Neural cell (in vitro differentiated cells): ENCODE measurements at regions not wholly inside any gene's neighbourhood (a gene's known extent, or its start where the extent isn't known, plus 50 kb on each side); places are given as distances from the start of the nearest gene placed in this dataset.

Experiments
- H2AFZ ChIP-seq: fragments of 200-600, 300-800 bp; sonication (generic), shearing (Covaris generic); 2 replicates; pipeline ENCODE4 v1.6.0; 2014; ENCODE audit warnings: low read depth, mild to moderate bottlenecking, antibody characterized with exemption, low read length, moderate library complexity
- H3F3A ChIP-seq: fragments of 200-600 bp; shearing (Covaris generic); 2 replicates; pipeline ENCODE4 v1.6.1; 2016; ENCODE audit warnings: mild to moderate bottlenecking, moderate library complexity, mixed read lengths, antibody characterized with exemption, low read length; ENCODE audit not compliant: insufficient read depth, poor library complexity, severe bottlenecking
- H3K27ac ChIP-seq: fragments of 200-600, 300-800 bp; sonication (generic), shearing (Covaris generic); 2 replicates; pipeline ENCODE4 v1.5.1; 2014; ENCODE audit warnings: mild to moderate bottlenecking, low read length, moderate library complexity
- H3K27me3 ChIP-seq: fragments of 300-800, 200-600 bp; sonication (generic), shearing (Covaris generic); 2 replicates; pipeline ENCODE4 v1.6.0; 2014; ENCODE audit warnings: mild to moderate bottlenecking, low read depth, low read length, moderate library complexity; ENCODE audit not compliant: insufficient read depth
- H3K36me3 ChIP-seq: fragments of 300-800, 200-600 bp; sonication (generic), shearing (Covaris generic); 2 replicates; pipeline ENCODE4 v1.5.1; 2014; ENCODE audit warnings: mild to moderate bottlenecking, antibody characterized with exemption, low read length, moderate library complexity; ENCODE audit not compliant: insufficient read depth
- H3K4me2 ChIP-seq: fragments of 300-800, 200-600 bp; sonication (generic), shearing (Covaris generic); 2 replicates; pipeline ENCODE4 v1.6.0; 2014; ENCODE audit warnings: mild to moderate bottlenecking, low read length
- H3K4me3 ChIP-seq: fragments of 300-800, 200-600 bp; sonication (generic), shearing (Covaris generic); 2 replicates; pipeline ENCODE4 v1.5.1; 2014; ENCODE audit warnings: mild to moderate bottlenecking, low read length, moderate library complexity
- H3K79me2 ChIP-seq: fragments of 200-600 bp; shearing (Covaris generic); replicated peaks from 2 replicates; pipeline ENCODE4 v1.6.0; 2014; ENCODE audit warnings: mild to moderate bottlenecking, low read length, moderate library complexity; ENCODE audit not compliant: insufficient read depth
- H3K9ac ChIP-seq: fragments of 300-800, 200-600 bp; sonication (generic), shearing (Covaris generic); 2 replicates; pipeline ENCODE4 v1.6.1; 2016; ENCODE audit warnings: mild to moderate bottlenecking, low read length, mixed read lengths
- H3K9me2 ChIP-seq: fragments of 200-600 bp; shearing (Covaris generic); 2 replicates; pipeline ENCODE4 v1.6.1; 2016; ENCODE audit warnings: mild to moderate bottlenecking, low read length, mixed read lengths; ENCODE audit not compliant: insufficient read depth
- H3K9me3 ChIP-seq: fragments of 200-600, 300-800 bp; sonication (generic), shearing (Covaris generic); 2 replicates; pipeline ENCODE4 v1.6.1; 2016; ENCODE audit warnings: mild to moderate bottlenecking, mixed run types, low read length, moderate library complexity, mixed read lengths
- H4K20me1 ChIP-seq: fragments of 200-600 bp; shearing (Covaris generic); 2 replicates; pipeline ENCODE4 v1.6.1; 2016; ENCODE audit warnings: mild to moderate bottlenecking, mixed run types; ENCODE audit not compliant: insufficient read depth
- CTCF ChIP-seq: fragments of 450-650 bp; IDR thresholded peaks from 2 replicates; pipeline ENCODE4 v1.5.1; 2014; ENCODE audit warnings: antibody characterized with exemption, mild to moderate bottlenecking, moderate library complexity; ENCODE audit not compliant: poor library complexity, severe bottlenecking
- EP300 ChIP-seq: fragments of 450-650 bp; conservative IDR thresholded peaks from 2 replicates; pipeline ENCODE4 v1.6.1; 2014; ENCODE audit warnings: antibody characterized with exemption, mild to moderate bottlenecking, moderate library complexity; ENCODE audit not compliant: poor library complexity, severe bottlenecking
- EZH2 ChIP-seq: fragments of 200-600, 300-800 bp; shearing (Covaris generic), sonication (generic); IDR thresholded peaks from 2 replicates; pipeline ENCODE4 v1.6.1; 2014; ENCODE audit warnings: antibody characterized with exemption, low read length, borderline replicate concordance, mild to moderate bottlenecking; ENCODE audit not compliant: insufficient read depth, poor library complexity, severe bottlenecking
- MXI1 ChIP-seq: fragments of 450-650 bp; conservative IDR thresholded peaks from 2 replicates; pipeline ENCODE4 v1.6.1; 2014; ENCODE audit warnings: antibody characterized with exemption, mild to moderate bottlenecking; ENCODE audit not compliant: poor library complexity, severe bottlenecking
- POLR2AphosphoS5 ChIP-seq: IDR thresholded peaks from 2 replicates; pipeline ENCODE4 v1.6.1; 2012
- RAD21 ChIP-seq: fragments of 450-650 bp; conservative IDR thresholded peaks from 2 replicates; pipeline ENCODE4 v1.6.1; 2014; ENCODE audit warnings: antibody characterized with exemption, mild to moderate bottlenecking, moderate library complexity
- REST ChIP-seq: IDR thresholded peaks from 2 replicates; pipeline ENCODE4 v1.6.1; 2012; ENCODE audit warnings: borderline replicate concordance
- SMC3 ChIP-seq: fragments of 450-650 bp; conservative IDR thresholded peaks from 2 replicates; pipeline ENCODE4 v1.6.1; 2014; ENCODE audit warnings: antibody characterized with exemption, mild to moderate bottlenecking, moderate library complexity; ENCODE audit not compliant: poor library complexity
- TAF1 ChIP-seq: IDR thresholded peaks from 2 replicates; pipeline ENCODE4 v1.6.1; 2012; ENCODE audit warnings: low read depth

GRCh38 chr7:24390376-24391157, 106.6 kb downstream of the NPY start:
- H4K20me1 ChIP-seq: no peaks in the 10 kb centered on the region
- H3F3A ChIP-seq: no peaks in the 10 kb centered on the region
- no peak overlapping the region for H3K4me3 ChIP-seq
- no peaks in the 10 kb centered on the region for H3K27me3 ChIP-seq
- H2AFZ ChIP-seq: no peak overlapping the region
- no peaks in the 10 kb centered on the region for H3K9me2 ChIP-seq
- H3K9me3 ChIP-seq: no peaks in the 10 kb centered on the region
- H3K4me2 ChIP-seq: no peak overlapping the region
- no peak for TF ChIP-seq TAF1
- no peak for TF ChIP-seq POLR2AphosphoS5
- no peak for TF ChIP-seq SMC3
- no peak for TF ChIP-seq RAD21
- TF ChIP-seq REST: no peak
- no peak for TF ChIP-seq CTCF
- no peak for TF ChIP-seq EP300
- TF ChIP-seq MXI1: no peak
- no peak for TF ChIP-seq EZH2
- H3K36me3 ChIP-seq: no peaks in the 10 kb centered on the region
- H3K79me2 ChIP-seq: no peaks in the 10 kb centered on the region
- no peak overlapping the region for H3K27ac ChIP-seq
- no peak overlapping the region for H3K9ac ChIP-seq

GRCh38 chr7:24392774-24393173, 108.8 kb downstream of the NPY start:
- no peaks in the 10 kb centered on the region for H3F3A ChIP-seq
- no peak overlapping the region for H3K9ac ChIP-seq
- no peaks in the 10 kb centered on the region for H3K27me3 ChIP-seq
- no peaks in the 10 kb centered on the region for H3K9me3 ChIP-seq
- H3K27ac ChIP-seq: no peak overlapping the region
- H3K4me3 ChIP-seq: no peak overlapping the region
- H3K9me2 ChIP-seq: no peaks in the 10 kb centered on the region
- H2AFZ ChIP-seq: no peak overlapping the region
- no peaks in the 10 kb centered on the region for H4K20me1 ChIP-seq
- no peaks in the 10 kb centered on the region for H3K36me3 ChIP-seq
- H3K79me2 ChIP-seq: no peaks in the 10 kb centered on the region
- no peak for TF ChIP-seq POLR2AphosphoS5
- no peak for TF ChIP-seq REST
- no peak for TF ChIP-seq CTCF
- TF ChIP-seq SMC3: no peak
- no peak for TF ChIP-seq TAF1
- no peak for TF ChIP-seq MXI1
- TF ChIP-seq RAD21: no peak
- no peak for TF ChIP-seq EZH2
- TF ChIP-seq EP300: no peak
- no peak overlapping the region for H3K4me2 ChIP-seq
